Duodenal mucosa (tissue), 2 donors: ENCODE measurements at regions not wholly inside any gene's neighbourhood (a gene's known extent, or its start where the extent isn't known, plus 50 kb on each side); places are given as distances from the start of the nearest gene placed in this dataset.

Experiments
- H3K27ac ChIP-seq: one replicate; pipeline ENCODE4 v1.7.0; 2013; ENCODE audit warnings: low read depth, low read length
- H3K27me3 ChIP-seq, 2 donors: one replicate each; pipeline ENCODE4 v1.7.0; 2013; ENCODE audit warnings: low read length in 2 of 2, control low read depth in 1 of 2; ENCODE audit not compliant: insufficient read depth in 2 of 2, control insufficient read depth in 1 of 2
- H3K36me3 ChIP-seq, 2 donors: one replicate each; pipeline ENCODE4 v1.7.0; 2013; ENCODE audit warnings: low read length in 2 of 2, control low read depth in 1 of 2; ENCODE audit not compliant: insufficient read depth in 2 of 2, control insufficient read depth in 1 of 2
- H3K4me1 ChIP-seq, 2 donors: one replicate each; pipeline ENCODE4 v1.7.0; 2013; ENCODE audit warnings: low read length in 2 of 2, control low read depth in 1 of 2; ENCODE audit not compliant: insufficient read depth in 2 of 2, control insufficient read depth in 1 of 2
- H3K4me3 ChIP-seq, 2 donors: one replicate each; pipeline ENCODE4 v1.7.0; 2013; ENCODE audit warnings: low read length in 2 of 2, low read depth in 1 of 2
- H3K9ac ChIP-seq, 2 donors: one replicate each; pipeline ENCODE4 v1.7.0; 2013; ENCODE audit warnings: low read length in 2 of 2, low read depth in 1 of 2
- H3K9me3 ChIP-seq, 2 donors: one replicate each; pipeline ENCODE4 v1.7.0; 2013; ENCODE audit warnings: low read length in 2 of 2, control low read depth in 1 of 2; ENCODE audit not compliant: control insufficient read depth in 1 of 2

GRCh38 chr10:120975072-120975867, 124.1 kb downstream of the WDR11 start:
- H3K27me3 ChIP-seq, result peaks cover 0 to 8% of the 10 kb centered on the region in 2 donors
- H3K9ac ChIP-seq, result no peak overlapping the region
- no peak overlapping the region for H3K27ac ChIP-seq
- H3K4me3 ChIP-seq, result no peak overlapping the region
- peaks cover 11 to 16% of the 10 kb centered on the region in 2 donors for H3K4me1 ChIP-seq
- peaks cover 0 to 8% of the 10 kb centered on the region in 2 donors for H3K9me3 ChIP-seq
- H3K36me3 ChIP-seq, result no peaks in the 10 kb centered on the region

GRCh38 chr10:120975868-120976225, 124.7 kb downstream of the WDR11 start:
- Histone ChIP-seq H3K4me3 (no peak overlapping the region), H3K27me3 (peaks cover 0 to 8% of the 10 kb centered on the region in 2 donors)

DNA sequence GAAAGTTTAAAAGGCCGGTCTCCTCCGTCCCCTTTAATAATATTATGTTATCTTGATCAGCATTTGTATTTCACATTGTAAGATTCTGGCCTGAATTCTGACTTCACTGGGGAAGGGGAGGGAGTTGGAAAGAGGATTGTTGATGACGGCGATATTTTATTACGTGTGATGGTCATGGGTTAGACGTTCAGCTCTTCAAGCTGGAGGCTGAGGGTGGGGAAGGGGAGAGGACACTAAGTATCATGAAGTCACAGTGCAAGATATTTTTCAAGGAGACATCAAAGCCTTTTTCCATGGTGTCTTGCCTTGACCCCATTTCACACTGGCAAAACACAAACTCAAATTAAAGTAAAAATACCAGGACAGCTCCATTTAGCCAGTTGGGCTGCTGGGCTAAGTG, 126.7 kb downstream of the WDR11 start:
- Histone ChIP-seq H3K9ac (no peak overlapping the region), H3K9me3 (peaks cover 0 to 8% of the 10 kb centered on the region in 2 donors), H3K36me3 (no peaks in the 10 kb centered on the region), H3K27me3 (peaks cover 0 to 8% of the 10 kb centered on the region in 2 donors), H3K27ac (no peak overlapping the region), H3K4me3 (no peak overlapping the region), H3K4me1 (peaks cover 11 to 16% of the 10 kb centered on the region in 2 donors)

More at GRCh38 chr10:120975868-120976225, 124.7 kb downstream of the WDR11 start:
- Histone ChIP-seq H3K9me3 (peaks cover 0 to 8% of the 10 kb centered on the region in 2 donors), H3K4me1 (peaks cover 11 to 16% of the 10 kb centered on the region in 2 donors), H3K27ac (no peak overlapping the region), H3K9ac (no peak overlapping the region), H3K36me3 (no peaks in the 10 kb centered on the region)

DNA sequence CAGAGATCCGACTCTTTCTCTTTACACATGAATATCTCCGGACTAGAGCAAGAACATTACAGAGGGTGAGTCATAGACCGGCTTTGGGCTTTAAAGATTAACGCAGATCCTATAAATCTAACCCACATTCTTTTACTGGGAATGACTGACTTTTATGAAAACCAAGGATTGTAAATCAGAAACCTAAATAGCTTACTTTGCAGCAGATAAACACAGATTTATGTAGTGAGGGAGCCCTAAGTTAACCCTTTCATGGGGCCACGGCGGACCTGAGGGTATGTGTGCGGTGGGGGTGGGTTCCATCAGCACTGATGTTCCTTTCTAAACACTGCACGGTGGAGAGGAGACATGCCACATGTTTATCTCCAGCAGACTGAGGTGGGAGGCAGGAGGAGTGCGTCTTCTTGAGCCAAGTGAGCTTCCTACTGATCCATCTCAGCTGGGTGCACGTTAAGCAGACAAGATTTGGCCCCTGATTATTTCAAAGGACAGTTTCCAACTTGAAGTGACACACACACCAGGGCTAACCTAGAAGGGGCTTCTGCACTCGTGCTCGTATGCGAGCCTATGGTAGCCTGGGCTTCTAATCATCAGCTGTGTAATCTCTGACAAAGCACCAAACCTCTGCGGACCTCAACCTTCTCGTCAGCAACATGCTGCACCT, 127.6 kb downstream of the WDR11 start:
- no peak overlapping the region for H3K27ac ChIP-seq
- peaks cover 0 to 8% of the 10 kb centered on the region in 2 donors for H3K9me3 ChIP-seq
- H3K27me3 ChIP-seq, result peaks cover 0 to 8% of the 10 kb centered on the region in 2 donors
- H3K4me1 ChIP-seq, result peaks cover 11 to 16% of the 10 kb centered on the region in 2 donors
- H3K36me3 ChIP-seq, result no peaks in the 10 kb centered on the region
- peak overlapping the region; percentile 64 to 70 for H3K4me3 ChIP-seq
- H3K9ac ChIP-seq, result no peak overlapping the region

DNA sequence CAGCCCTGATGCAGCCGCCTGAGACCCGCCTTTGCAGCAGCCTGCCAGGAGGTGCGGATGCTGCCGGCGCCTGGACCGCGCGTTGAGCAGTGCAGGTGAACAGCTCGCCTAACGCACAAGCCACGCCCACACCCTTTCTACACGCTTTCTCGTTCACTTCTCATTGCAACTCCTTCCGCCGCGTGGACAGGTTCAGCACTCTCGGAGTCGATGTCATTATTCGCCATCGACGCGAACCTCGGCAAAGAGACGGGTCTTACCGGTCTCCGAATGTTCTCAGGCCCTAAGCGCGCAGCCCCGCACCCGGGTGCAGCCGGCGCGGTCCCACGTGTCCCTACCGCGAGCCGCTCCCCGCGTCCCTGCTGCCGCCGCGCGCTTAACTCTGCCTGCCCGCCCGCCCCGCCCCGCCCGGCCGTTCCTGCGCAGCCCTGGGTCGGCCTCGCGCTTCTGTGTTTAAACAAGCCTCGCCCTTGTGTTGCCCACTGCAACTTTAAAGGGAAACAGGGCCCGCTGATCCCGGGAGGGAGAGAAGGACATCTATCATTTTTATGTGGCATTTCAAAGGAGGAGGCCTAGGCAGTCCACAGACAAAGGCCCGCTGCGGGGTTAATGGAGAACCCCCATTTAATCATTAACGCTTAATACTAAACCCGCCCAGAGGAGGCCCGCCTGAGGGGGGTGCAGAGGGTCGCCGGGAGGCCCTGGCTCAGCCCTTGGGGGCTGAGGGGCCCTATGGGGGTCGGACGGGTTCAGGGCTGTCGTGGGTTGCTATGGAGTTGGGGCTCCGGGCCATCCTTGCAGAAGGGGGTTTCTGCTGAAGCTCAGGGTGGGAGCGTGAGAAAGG, 128.5 kb downstream of the WDR11 start:
- no peaks in the 10 kb centered on the region for H3K36me3 ChIP-seq
- H3K9me3 ChIP-seq, result peaks cover 0 to 3% of the 10 kb centered on the region in 2 donors
- no peak overlapping the region for H3K27ac ChIP-seq
- peaks cover 0 to 6% of the 10 kb centered on the region in 2 donors for H3K27me3 ChIP-seq
- peak overlapping the region; percentile 64 to 70 for H3K4me3 ChIP-seq
- H3K4me1 ChIP-seq, result peaks cover 11 to 16% of the 10 kb centered on the region in 2 donors
- no peak overlapping the region for H3K9ac ChIP-seq

GRCh38 chr10:120980279-120981255, 129.4 kb downstream of the WDR11 start:
- no peaks in the 10 kb centered on the region for H3K36me3 ChIP-seq
- no peak overlapping the region for H3K9ac ChIP-seq
- no peaks in the 10 kb centered on the region for H3K9me3 ChIP-seq
- peaks cover 11 to 16% of the 10 kb centered on the region in 2 donors for H3K4me1 ChIP-seq
- H3K27ac ChIP-seq, result no peak overlapping the region
- H3K27me3 ChIP-seq, result peaks cover 0 to 6% of the 10 kb centered on the region in 2 donors
- H3K4me3 ChIP-seq, result no peak overlapping the region

DNA sequence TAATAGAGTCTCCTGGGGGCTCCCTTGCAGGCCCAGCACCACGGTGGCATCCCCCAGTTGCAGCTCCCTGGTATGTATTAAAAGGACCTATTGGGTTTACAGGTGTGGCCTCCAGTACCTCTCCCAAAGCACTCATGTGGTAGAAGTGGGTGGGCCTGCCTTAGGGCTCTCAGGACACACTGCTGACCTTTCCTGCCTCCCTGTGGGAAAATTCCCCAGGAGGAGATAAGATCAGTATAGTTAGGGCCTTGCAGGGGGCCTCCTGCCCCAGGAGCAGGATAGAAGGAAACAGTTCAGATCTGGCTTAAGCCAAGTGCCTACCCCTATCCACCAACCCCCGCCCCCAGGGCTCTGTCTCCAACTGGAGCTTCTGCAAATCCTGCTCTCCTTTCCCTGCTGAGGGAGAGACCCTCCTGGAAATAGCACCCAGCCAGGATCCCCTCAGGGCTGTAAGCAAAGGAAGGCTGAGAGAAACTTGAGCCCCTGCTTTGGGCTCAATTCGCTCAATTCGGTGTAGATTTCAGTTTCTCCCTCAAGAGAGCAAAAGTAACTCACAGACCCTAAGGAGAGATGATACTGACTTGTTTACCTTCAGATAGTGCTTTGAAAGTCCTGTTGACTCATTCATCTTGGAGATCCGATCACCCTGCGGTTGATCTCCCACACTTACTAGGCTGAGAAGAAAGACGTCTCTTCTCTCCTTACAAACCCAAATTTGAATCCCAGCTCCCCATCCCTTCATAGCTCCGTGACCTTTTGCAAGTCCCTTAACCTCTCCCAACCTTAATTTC, 130.6 kb downstream of the WDR11 start:
- Histone ChIP-seq H3K27me3 (peaks cover 0 to 6% of the 10 kb centered on the region in 2 donors), H3K4me1 (peaks cover 11 to 16% of the 10 kb centered on the region in 2 donors)

GRCh38 chr10:120982507-120982906, 131.3 kb downstream of the WDR11 start:
- no peak overlapping the region for H3K4me3 ChIP-seq
- no peak overlapping the region for H3K27ac ChIP-seq
- H3K9me3 ChIP-seq, result no peaks in the 10 kb centered on the region
- peaks cover 11 to 16% of the 10 kb centered on the region in 2 donors for H3K4me1 ChIP-seq
- no peaks in the 10 kb centered on the region for H3K36me3 ChIP-seq
- peaks cover 0 to 6% of the 10 kb centered on the region in 2 donors for H3K27me3 ChIP-seq
- H3K9ac ChIP-seq, result no peak overlapping the region

More for the DNA sequence above, 130.6 kb downstream of the WDR11 start:
- no peaks in the 10 kb centered on the region for H3K9me3 ChIP-seq
- no peak overlapping the region for H3K27ac ChIP-seq
- no peak overlapping the region for H3K4me3 ChIP-seq
- no peaks in the 10 kb centered on the region for H3K36me3 ChIP-seq
- H3K9ac ChIP-seq, result no peak overlapping the region
